Coronary artery (tissue), 2 donors: ENCODE measurements at regions not wholly inside any gene's neighbourhood (a gene's known extent, or its start where the extent isn't known, plus 50 kb on each side); places are given as distances from the start of the nearest gene placed in this dataset.

ENCODE experiments used
- DNase-seq: peaks from one replicate; pipeline ENCODE4 v3.0.0-alpha.2; 2017; ENCODE audit warnings: low spot score
- H3K27ac ChIP-seq, 2 donors: fragments of 200-600 bp; sonication (generic); one replicate each; pipeline ENCODE4 v1.5.1; 2016 to 2019
- H3K4me3 ChIP-seq: fragments of 200-600 bp; sonication (generic); 2 replicates; pipeline ENCODE4 v1.5.1; 2016; ENCODE audit warnings: mild to moderate bottlenecking, moderate library complexity
- TF ChIP-seq, protein P1 (sequence below): fragments of 200-600 bp; sonication (generic); IDR thresholded peaks from one replicate; pipeline ENCODE4 v1.5.1; 2019; ENCODE audit warnings: antibody characterized with exemption

- no peak overlapping the region for H3K4me3 ChIP-seq
- H3K27ac ChIP-seq, result no peak overlapping the region
- no peak for DNase-seq
- TF ChIP-seq, protein P1, sequence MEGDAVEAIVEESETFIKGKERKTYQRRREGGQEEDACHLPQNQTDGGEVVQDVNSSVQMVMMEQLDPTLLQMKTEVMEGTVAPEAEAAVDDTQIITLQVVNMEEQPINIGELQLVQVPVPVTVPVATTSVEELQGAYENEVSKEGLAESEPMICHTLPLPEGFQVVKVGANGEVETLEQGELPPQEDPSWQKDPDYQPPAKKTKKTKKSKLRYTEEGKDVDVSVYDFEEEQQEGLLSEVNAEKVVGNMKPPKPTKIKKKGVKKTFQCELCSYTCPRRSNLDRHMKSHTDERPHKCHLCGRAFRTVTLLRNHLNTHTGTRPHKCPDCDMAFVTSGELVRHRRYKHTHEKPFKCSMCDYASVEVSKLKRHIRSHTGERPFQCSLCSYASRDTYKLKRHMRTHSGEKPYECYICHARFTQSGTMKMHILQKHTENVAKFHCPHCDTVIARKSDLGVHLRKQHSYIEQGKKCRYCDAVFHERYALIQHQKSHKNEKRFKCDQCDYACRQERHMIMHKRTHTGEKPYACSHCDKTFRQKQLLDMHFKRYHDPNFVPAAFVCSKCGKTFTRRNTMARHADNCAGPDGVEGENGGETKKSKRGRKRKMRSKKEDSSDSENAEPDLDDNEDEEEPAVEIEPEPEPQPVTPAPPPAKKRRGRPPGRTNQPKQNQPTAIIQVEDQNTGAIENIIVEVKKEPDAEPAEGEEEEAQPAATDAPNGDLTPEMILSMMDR, result no peak
Observed at GRCh38 chr12:71054551-71054950, 103.2 kb downstream of the TSPAN8 start.

DNA sequence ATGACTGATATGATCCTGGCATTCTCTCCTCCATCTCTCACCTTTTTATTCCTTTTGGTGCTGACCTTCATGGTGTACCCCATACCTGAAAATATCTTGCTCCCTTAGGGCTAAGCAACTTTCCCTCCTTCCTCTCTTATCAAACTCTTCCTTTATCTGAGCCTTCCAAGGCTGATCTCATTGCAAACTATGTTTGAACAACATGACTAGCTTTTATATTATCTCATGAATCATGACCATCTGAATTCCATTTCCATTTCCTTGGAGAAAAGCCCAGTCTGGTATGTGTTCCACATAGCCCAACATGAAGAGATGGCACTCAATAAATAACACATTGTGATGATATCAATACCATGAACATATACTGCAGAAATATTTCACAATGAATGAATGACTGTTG, 111.6 kb downstream of the TSPAN8 start:
- TF ChIP-seq, protein P1, result no peak
- no peak for DNase-seq
- H3K4me3 ChIP-seq, result no peak overlapping the region
- peak overlapping the region in 1 of 2 donors; percentile 46 for H3K27ac ChIP-seq

DNA sequence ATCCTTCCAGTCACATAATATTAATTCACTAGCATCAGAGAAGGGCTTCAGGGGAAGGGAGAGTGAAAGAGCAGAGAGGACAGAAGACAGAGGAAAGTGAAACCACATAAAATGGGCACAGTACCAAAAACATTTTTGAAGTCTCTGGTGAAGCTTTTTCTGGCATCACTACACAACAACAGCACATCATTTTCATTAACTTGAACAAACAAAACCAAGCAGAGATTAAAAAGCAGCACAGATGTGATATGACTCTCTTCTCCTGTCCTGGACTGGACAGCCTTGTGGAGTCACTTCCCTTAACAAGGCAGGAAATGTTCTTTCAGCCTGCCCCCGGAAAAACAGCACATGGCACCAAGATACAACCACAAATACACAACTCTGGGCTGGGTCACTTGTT, 112.0 kb downstream of the TSPAN8 start:
- no peak for DNase-seq
- TF ChIP-seq, protein P1, result no peak
- peak overlapping the region in 1 of 2 donors; percentile 46 for H3K27ac ChIP-seq
- no peak overlapping the region for H3K4me3 ChIP-seq

GRCh38 chr12:71041476-71041875, 116.3 kb downstream of the TSPAN8 start:
- DNase-seq, result no peak
- H3K4me3 ChIP-seq, result no peak overlapping the region
- no peak overlapping the region for H3K27ac ChIP-seq
- TF ChIP-seq, protein P1, result no peak

GRCh38 chr12:71038960-71039359, 118.4 kb upstream of the PTPRR start:
- no peak overlapping the region for H3K27ac ChIP-seq
- no peak for DNase-seq
- TF ChIP-seq, protein P1, result no peak
- no peak overlapping the region for H3K4me3 ChIP-seq

DNA sequence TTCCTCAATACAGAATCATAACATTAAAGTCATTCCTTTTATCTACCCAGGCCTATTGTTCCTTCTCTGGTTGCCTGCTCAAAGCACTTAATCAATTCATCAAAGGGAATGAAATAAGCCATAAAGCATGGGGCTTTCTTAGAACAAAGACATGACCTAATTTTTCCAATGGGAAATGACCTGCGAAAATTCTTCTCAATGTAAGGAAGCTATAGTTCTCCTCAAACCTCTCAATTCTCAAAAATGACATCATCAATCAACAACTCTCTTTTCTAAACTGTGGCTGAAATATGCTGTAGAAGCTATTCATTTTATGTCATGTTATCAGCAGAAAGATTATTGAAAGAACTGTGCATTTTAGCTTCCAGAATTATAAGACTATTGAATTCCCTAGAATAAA, 116.0 kb upstream of the PTPRR start:
- TF ChIP-seq, protein P1, result no peak
- DNase-seq, result no peak
- Histone ChIP-seq H3K27ac (no peak overlapping the region), H3K4me3 (no peak overlapping the region)

DNA sequence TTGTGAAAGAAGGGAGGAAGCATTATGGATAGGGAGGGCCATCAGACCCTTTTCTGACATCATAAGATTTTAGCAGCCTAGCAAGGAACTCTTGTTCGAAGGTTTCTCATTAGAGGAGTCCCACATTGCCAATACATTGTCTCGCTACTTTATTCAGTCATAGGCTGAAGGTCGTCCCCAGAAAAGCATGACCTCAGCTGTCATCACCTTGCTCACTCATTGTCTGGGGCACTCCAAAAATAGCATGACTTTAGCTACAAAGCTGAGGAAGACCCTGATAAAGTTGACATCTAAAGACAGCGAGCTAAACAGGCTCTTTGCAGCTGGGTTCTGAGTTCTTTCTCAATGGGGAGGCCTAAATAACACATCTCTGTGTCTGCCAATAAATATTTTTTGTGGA, 112.4 kb upstream of the PTPRR start:
- H3K27ac ChIP-seq, result no peak overlapping the region
- no peak overlapping the region for H3K4me3 ChIP-seq
- TF ChIP-seq, protein P1, result no peak
- DNase-seq, result no peak
